SK-N-SH treated with all-trans-retinoic acid at 6 μM for 48 hours (cell line): ENCODE measurements at regions not wholly inside any gene's neighbourhood (a gene's known extent, or its start where the extent isn't known, plus 50 kb on each side); places are given as distances from the start of the nearest gene placed in this dataset.

Experiments
- ARNTL ChIP-seq: fragments of 450-650 bp; formaldehyde crosslinking; IDR thresholded peaks from 2 replicates; pipeline ENCODE4 v1.5.0; 2020; ENCODE audit warnings: low read depth, mild to moderate bottlenecking, moderate library complexity, borderline replicate concordance
- CSDC2 ChIP-seq: fragments of 250-450 bp; sonication (Bioruptor Pico); IDR thresholded peaks from 2 replicates; pipeline ENCODE4 v1.5.0; 2020; ENCODE audit warnings: mild to moderate bottlenecking, moderate library complexity
- ESRRG ChIP-seq: fragments of 250-450 bp; sonication (Bioruptor Pico); IDR thresholded peaks from 2 replicates; pipeline ENCODE4 v1.6.1; 2021; ENCODE audit warnings: mild to moderate bottlenecking
- GLIS3 ChIP-seq: fragments of 250-450 bp; sonication (Bioruptor Pico); IDR thresholded peaks from 2 replicates; pipeline ENCODE4 v1.5.0; 2020; ENCODE audit warnings: mild to moderate bottlenecking, moderate library complexity
- OSR1 ChIP-seq: fragments of 250-450 bp; sonication (Bioruptor Pico); IDR thresholded peaks from 2 replicates; pipeline ENCODE4 v1.8.0; 2022; ENCODE audit warnings: moderate library complexity, mild to moderate bottlenecking, inconsistent platforms
- PPARA ChIP-seq: fragments of 250-450 bp; sonication (Bioruptor Pico); IDR thresholded peaks from 2 replicates; pipeline ENCODE4 v1.5.0; 2020; ENCODE audit warnings: mild to moderate bottlenecking, borderline replicate concordance
- RARB ChIP-seq: fragments of 250-450 bp; sonication (Bioruptor Pico); IDR thresholded peaks from 2 replicates; pipeline ENCODE4 v1.8.0; 2021; ENCODE audit warnings: mild to moderate bottlenecking, moderate library complexity
- TOX ChIP-seq: fragments of 250-450 bp; sonication (Bioruptor Pico); IDR thresholded peaks from 2 replicates; pipeline ENCODE4 v1.8.0; 2021; ENCODE audit warnings: mild to moderate bottlenecking, moderate library complexity, borderline replicate concordance
- ZFP30 ChIP-seq: fragments of 450-650 bp; formaldehyde crosslinking; IDR thresholded peaks from 2 replicates; pipeline ENCODE4 v1.5.0; 2022; ENCODE audit warnings: mild to moderate bottlenecking, moderate library complexity
- ZNF565 ChIP-seq: fragments of 450-650 bp; formaldehyde crosslinking; conservative IDR thresholded peaks from 2 replicates; pipeline ENCODE4 v1.5.0; 2020; ENCODE audit warnings: low read depth, mild to moderate bottlenecking, moderate library complexity
- ZNF8 ChIP-seq: fragments of 450-650 bp; formaldehyde crosslinking; IDR thresholded peaks from 2 replicates; pipeline ENCODE4 v1.5.0; 2020; ENCODE audit warnings: mild to moderate bottlenecking, moderate library complexity
- TF ChIP-seq, protein P1 (sequence below): fragments of 250-450 bp; sonication (Bioruptor Pico); IDR thresholded peaks from 2 replicates; pipeline ENCODE4 v1.8.0; 2020; ENCODE audit warnings: mild to moderate bottlenecking, moderate library complexity, borderline replicate concordance
- TF ChIP-seq, protein P2 (sequence below): fragments of 250-450 bp; sonication (Bioruptor Pico); IDR thresholded peaks from 2 replicates; pipeline ENCODE4 v1.5.1; 2020; ENCODE audit warnings: low read depth, mild to moderate bottlenecking, moderate library complexity

DNA sequence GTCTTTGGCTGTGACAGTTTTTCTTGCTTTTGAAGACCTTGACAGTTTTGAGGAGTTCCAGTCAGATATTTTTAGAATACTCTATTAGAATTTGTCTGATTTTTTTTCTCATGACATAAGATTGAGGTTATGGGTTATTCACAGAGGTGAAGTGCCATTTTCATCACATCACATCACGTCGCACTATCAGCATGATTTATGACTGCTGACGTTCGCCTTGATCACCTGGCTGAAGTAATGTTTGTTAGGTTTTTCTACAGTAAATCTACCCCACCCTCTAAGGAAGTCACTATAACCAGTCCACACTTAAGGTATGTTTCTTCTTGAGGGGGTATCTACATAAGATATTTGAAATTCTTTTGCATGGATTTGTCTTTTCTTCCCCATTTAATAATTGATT, 169.7 kb downstream of the NDFIP2 start:
- TF ChIP-seq ARNTL (no peak), ESRRG (CRISPR knock-in tag) (no peak), ZNF565 (CRISPR knock-in tag) (no peak), GLIS3 (CRISPR knock-in tag) (no peak), RARB (CRISPR knock-in tag) (no peak), ZNF8 (CRISPR knock-in tag) (no peak), PPARA (CRISPR knock-in tag) (no peak), TOX (CRISPR knock-in tag) (no peak), ZFP30 (CRISPR knock-in tag) (no peak), CSDC2 (CRISPR knock-in tag) (no peak), OSR1 (CRISPR knock-in tag) (no peak)
- TF ChIP-seq, protein P1, sequence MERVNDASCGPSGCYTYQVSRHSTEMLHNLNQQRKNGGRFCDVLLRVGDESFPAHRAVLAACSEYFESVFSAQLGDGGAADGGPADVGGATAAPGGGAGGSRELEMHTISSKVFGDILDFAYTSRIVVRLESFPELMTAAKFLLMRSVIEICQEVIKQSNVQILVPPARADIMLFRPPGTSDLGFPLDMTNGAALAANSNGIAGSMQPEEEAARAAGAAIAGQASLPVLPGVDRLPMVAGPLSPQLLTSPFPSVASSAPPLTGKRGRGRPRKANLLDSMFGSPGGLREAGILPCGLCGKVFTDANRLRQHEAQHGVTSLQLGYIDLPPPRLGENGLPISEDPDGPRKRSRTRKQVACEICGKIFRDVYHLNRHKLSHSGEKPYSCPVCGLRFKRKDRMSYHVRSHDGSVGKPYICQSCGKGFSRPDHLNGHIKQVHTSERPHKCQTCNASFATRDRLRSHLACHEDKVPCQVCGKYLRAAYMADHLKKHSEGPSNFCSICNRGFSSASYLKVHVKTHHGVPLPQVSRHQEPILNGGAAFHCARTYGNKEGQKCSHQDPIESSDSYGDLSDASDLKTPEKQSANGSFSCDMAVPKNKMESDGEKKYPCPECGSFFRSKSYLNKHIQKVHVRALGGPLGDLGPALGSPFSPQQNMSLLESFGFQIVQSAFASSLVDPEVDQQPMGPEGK (CRISPR knock-in tag) = no peak
- TF ChIP-seq, protein P2, sequence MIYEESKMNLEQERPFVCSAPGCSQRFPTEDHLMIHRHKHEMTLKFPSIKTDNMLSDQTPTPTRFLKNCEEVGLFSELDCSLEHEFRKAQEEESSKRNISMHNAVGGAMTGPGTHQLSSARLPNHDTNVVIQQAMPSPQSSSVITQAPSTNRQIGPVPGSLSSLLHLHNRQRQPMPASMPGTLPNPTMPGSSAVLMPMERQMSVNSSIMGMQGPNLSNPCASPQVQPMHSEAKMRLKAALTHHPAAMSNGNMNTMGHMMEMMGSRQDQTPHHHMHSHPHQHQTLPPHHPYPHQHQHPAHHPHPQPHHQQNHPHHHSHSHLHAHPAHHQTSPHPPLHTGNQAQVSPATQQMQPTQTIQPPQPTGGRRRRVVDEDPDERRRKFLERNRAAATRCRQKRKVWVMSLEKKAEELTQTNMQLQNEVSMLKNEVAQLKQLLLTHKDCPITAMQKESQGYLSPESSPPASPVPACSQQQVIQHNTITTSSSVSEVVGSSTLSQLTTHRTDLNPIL (CRISPR knock-in tag) = no peak
